Fibroblast of pulmonary artery (primary cell): ENCODE measurements at regions not wholly inside any gene's neighbourhood (a gene's known extent, or its start where the extent isn't known, plus 50 kb on each side); places are given as distances from the start of the nearest gene placed in this dataset.
A peak's percentile ranks its signal among the peaks of the same experiment; 100 is the strongest.
"Not testable (repeated sequence)": the region's sequence is repeated elsewhere in the genome, so short reads cannot be mapped to it uniquely, and the experiment has no call there.

ENCODE experiments used
- DNase-seq: peaks from one replicate; pipeline ENCODE4 v3.0.0-alpha.2; 2010; ENCODE audit warnings: low read depth
- H3K4me3 ChIP-seq: replicated peaks from 2 replicates; pipeline ENCODE4 v1.5.1; 2011; ENCODE audit warnings: low read depth, mild to moderate bottlenecking, control low read depth, low read length, moderate library complexity
- CTCF ChIP-seq: IDR thresholded peaks from 2 replicates; pipeline ENCODE4 v1.5.1; 2011; ENCODE audit warnings: mild to moderate bottlenecking, control low read depth, low read length, inconsistent platforms; ENCODE audit errors: missing control alignments

- no peak for TF ChIP-seq CTCF
- peak; percentile 9 for DNase-seq
- H3K4me3 ChIP-seq: no peak overlapping the region
These were observed 455.7 kb downstream of the RAB38 start for GRCh38 chr11:87719326-87720073.

GRCh38 chr11:87712802-87713202, 462.4 kb downstream of the RAB38 start:
- DNase-seq: no peak
- no peak overlapping the region for H3K4me3 ChIP-seq
- TF ChIP-seq CTCF: no peak

GRCh38 chr11:87712391-87712790, 462.9 kb downstream of the RAB38 start:
- no peak for DNase-seq
- no peak overlapping the region for H3K4me3 ChIP-seq
- no peak for TF ChIP-seq CTCF

- not testable (repeated sequence) for DNase-seq, H3K4me3 ChIP-seq
These were observed 471.7 kb downstream of the RAB38 start for GRCh38 chr11:87703589-87703988.

GRCh38 chr11:87675993-87676392, 499.2 kb downstream of the RAB38 start:
- DNase-seq: no peak
- no peak for TF ChIP-seq CTCF
- no peak overlapping the region for H3K4me3 ChIP-seq

GRCh38 chr11:87666730-87667129, 508.5 kb downstream of the RAB38 start:
- no peak overlapping the region for H3K4me3 ChIP-seq
- no peak for DNase-seq
- no peak for TF ChIP-seq CTCF

GRCh38 chr11:87662287-87662686, 513.0 kb downstream of the RAB38 start:
- TF ChIP-seq CTCF: no peak
- DNase-seq: no peak
- no peak overlapping the region for H3K4me3 ChIP-seq
